ENCODE measurements at regions not wholly inside any gene's neighbourhood (a gene's known extent, or its start where the extent isn't known, plus 50 kb on each side); places are given as distances from the start of the nearest gene placed in this dataset.

DNA sequence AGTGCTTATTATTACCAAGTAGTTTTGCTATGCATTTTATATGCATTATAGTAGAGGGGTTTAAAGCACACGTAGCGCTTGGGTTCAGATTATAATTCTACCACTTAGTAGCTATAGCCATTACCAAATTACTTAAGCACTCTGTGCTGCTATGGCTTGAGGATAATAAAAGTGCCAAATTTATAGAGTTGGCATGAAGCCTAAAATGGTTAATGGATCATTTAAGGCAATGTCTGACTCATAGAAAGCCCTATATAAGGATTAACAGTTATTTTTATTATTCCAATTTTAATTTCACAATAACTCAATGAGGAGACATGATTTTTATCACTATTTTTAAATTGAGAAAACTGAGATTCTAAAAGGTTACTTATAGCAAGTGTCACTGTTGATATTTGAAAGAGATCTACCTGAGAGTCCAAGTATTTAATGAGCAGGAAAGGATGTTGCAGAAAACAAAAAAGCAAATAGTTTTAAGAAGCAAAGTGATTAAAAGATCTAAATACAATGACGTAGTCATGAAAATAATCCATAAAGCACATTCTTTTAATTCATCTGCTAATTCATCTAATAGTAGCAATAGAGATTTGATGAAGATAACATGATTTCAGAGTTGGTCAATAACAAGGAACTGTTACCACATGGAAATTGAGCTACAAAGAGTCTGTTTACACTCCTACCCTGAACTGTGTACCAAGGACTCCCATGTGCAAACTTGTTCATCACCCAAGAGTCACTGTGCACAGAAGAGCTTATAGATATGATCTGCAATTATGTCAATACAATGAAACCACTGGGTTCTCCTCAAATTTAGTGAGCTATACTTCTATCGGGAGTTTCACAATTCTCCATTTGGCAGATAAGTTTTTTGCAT is 78.8 kb upstream of the DTNA start:
- TF ChIP-seq, protein P1, sequence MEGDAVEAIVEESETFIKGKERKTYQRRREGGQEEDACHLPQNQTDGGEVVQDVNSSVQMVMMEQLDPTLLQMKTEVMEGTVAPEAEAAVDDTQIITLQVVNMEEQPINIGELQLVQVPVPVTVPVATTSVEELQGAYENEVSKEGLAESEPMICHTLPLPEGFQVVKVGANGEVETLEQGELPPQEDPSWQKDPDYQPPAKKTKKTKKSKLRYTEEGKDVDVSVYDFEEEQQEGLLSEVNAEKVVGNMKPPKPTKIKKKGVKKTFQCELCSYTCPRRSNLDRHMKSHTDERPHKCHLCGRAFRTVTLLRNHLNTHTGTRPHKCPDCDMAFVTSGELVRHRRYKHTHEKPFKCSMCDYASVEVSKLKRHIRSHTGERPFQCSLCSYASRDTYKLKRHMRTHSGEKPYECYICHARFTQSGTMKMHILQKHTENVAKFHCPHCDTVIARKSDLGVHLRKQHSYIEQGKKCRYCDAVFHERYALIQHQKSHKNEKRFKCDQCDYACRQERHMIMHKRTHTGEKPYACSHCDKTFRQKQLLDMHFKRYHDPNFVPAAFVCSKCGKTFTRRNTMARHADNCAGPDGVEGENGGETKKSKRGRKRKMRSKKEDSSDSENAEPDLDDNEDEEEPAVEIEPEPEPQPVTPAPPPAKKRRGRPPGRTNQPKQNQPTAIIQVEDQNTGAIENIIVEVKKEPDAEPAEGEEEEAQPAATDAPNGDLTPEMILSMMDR (IDR thresholded peaks at IDR 0.05), result no peak
- TF ChIP-seq POLR2A (IDR thresholded peaks at IDR 0.05), result no peak
- TF ChIP-seq EP300 (IDR thresholded peaks at IDR 0.05; ENCODE audit: low read depth), result no peak
- no peak for TF ChIP-seq POLR2AphosphoS5 (IDR thresholded peaks at IDR 0.05)
